Fibroblast of mammary gland (primary cell): ENCODE measurements at regions not wholly inside any gene's neighbourhood (a gene's known extent, or its start where the extent isn't known, plus 50 kb on each side); places are given as distances from the start of the nearest gene placed in this dataset.

Experiments used
- DNase-seq: peaks from one replicate; pipeline ENCODE4 v3.0.0-alpha.2; 2010; ENCODE audit warnings: low read depth
- H3K4me3 ChIP-seq: 2 replicates; pipeline ENCODE4 v1.5.1; 2011; ENCODE audit warnings: low read depth, mild to moderate bottlenecking, low read length, moderate library complexity; ENCODE audit not compliant: control insufficient read depth
- CTCF ChIP-seq: conservative IDR thresholded peaks from 2 replicates; pipeline ENCODE4 v1.5.1; 2011; ENCODE audit warnings: low read depth, low read length, inconsistent platforms; ENCODE audit not compliant: control insufficient read depth, insufficient read depth

- H3K4me3 ChIP-seq: no peak overlapping the region
- TF ChIP-seq CTCF: peak; percentile 24
- no peak for DNase-seq
These were observed 157.5 kb upstream of the ITM2A start for GRCh38 chrX:79524642-79525041.

DNA sequence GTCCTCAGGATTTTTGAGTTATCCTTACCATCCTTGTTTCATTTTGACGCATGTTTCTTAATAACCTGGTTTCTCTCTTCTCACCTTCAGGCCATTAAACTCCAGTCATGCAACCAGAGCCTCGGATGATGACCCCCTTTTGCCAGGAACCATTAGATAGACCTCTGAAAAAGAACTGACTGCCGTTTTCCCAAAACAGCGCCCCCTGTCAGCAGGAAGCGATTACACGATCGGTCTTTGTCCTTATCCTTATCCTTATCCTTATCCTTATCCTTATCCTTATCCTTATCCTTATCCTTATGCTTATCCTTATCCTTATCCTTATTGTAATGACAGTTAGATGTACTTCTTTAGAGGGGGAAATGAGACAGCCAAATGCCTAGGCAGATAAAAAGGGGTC lies 148.4 kb upstream of the ITM2A start:
- DNase-seq: no peak
- TF ChIP-seq CTCF: no peak
- no peak overlapping the region for H3K4me3 ChIP-seq

GRCh38 chrX:79511799-79512198 lies 144.7 kb upstream of the ITM2A start:
- TF ChIP-seq CTCF: no peak
- H3K4me3 ChIP-seq: no peak overlapping the region
- no peak for DNase-seq

DNA sequence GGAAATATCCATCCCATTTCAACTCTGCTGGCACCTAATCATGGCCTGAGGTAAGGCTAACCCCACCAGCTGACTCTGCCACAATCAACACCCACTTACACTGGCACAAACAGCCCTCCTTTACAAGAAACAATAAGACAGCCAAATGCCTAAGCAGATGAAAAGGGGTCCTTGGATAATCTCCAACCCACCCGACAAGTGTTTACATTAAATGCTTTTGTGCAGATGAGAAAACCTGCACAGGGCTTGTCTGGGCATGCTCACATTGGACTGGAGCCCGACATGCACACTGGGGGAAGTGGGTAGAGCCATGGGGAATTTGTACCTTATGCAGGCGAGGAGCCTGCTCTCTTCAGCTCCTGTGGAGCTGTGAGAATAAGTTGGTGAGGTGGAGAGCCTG lies 138.9 kb upstream of the ITM2A start:
- TF ChIP-seq CTCF: no peak
- no peak overlapping the region for H3K4me3 ChIP-seq

DNA sequence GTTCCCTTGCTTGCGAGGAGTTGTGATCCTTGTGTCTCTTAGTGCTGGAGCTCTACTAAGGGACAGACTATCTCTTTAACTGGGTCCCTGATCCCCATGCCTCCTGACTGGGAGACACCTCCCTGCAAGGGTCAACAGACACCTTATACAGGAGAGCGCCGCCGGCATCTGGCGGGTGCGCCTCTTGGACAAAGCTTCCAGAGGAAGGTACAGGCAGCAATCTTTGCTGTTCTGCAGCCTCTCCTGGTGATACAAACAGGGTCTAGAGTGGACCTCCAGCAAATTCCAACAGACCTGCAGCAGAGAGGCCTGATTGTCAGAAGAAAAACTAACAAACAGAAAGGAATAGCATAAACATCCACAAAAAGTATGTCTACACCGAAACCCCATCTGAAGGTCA lies 115.6 kb upstream of the ITM2A start:
- TF ChIP-seq CTCF: no peak
- no peak for DNase-seq

More for the DNA sequence above, 138.9 kb upstream of the ITM2A start:
- no peak for DNase-seq

GRCh38 chrX:79477691-79478090 lies 110.6 kb upstream of the ITM2A start:
- DNase-seq: no peak
- no peak for TF ChIP-seq CTCF
- H3K4me3 ChIP-seq: no peak overlapping the region

More for the DNA sequence above, 115.6 kb upstream of the ITM2A start:
- no peak overlapping the region for H3K4me3 ChIP-seq

DNA sequence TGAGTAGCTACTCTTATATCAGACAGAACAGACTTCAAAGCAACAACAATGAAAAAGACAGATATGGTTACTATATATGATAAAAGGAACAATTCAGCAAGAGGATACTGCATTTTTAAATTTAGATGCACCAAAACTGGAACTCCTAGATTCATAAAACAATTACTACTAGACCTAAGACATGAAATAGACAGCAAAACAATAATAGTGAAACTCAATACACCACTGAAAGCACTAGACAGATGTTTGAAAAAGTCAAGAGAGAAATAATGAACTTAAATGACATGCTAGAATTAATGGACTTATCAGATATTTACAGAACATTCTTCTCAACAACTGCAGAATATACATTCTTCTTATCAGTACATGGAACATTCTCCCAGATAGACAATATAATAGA lies 99.5 kb upstream of the ITM2A start:
- no peak for DNase-seq
- TF ChIP-seq CTCF: no peak
- no peak overlapping the region for H3K4me3 ChIP-seq
